NCI-H510A treated with DMSO at 0.1 percent for 48 hours (cell line): ENCODE measurements at regions not wholly inside any gene's neighbourhood (a gene's known extent, or its start where the extent isn't known, plus 50 kb on each side); places are given as distances from the start of the nearest gene placed in this dataset.

Source experiments
- DNase-seq: peaks from one replicate; lab custom pipeline; 2025; lab: John Stamatoyannopoulos, UW

- no peak for DNase-seq
These were observed 149.6 kb upstream of the GULP1 start for GRCh38 chr2:188142088-188142487.

DNA sequence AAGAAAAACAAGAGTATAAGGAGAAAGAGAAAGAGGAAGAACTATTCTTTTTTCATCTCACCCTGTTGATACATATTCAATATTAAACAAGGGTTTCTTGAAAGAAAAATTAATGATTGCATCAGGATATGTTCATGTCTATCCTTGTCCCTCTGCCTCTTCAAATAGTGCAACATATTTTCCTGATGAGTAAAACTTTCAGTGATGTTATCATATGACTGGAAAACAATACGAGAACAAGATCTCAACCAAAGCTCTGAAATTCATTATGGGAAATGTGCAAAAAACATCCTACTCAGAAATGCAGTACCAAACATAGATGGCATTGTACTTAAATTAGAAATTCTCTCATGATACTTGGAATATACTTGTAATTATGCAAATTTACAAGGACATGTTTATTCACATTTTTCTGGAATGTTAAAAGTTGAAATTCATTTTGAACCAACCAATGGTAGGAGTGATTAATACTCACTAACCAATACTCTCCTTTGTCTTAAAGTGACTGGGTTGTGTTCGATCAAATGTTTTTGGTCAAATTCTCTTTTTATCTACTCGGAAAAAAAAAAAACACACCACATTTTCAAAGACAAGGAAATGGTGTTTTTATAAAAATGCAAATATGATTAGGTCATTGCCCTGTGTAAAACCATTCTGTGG is 148.9 kb upstream of the GULP1 start:
- no peak for DNase-seq

GRCh38 chr2:188145885-188146284 is 145.8 kb upstream of the GULP1 start:
- no peak for DNase-seq

DNA sequence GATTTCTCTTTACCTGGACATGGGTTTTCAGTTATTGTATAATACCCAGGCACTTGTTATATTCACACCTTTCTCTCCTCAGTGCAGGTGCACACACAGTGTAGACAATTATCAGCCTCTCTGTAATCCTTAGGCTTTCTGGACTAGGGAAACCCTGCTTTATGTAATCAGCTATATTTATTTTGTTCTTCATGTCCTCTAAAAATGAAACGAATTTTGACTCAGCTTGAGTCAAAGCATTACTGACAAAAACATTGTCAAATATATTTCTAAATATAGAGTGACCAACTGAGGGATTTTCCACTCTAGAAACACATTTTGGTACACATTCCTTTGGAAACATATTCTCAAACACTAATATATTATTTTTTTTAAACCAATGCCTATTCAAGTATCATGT is 144.8 kb upstream of the GULP1 start:
- DNase-seq = peak; percentile 45

DNA sequence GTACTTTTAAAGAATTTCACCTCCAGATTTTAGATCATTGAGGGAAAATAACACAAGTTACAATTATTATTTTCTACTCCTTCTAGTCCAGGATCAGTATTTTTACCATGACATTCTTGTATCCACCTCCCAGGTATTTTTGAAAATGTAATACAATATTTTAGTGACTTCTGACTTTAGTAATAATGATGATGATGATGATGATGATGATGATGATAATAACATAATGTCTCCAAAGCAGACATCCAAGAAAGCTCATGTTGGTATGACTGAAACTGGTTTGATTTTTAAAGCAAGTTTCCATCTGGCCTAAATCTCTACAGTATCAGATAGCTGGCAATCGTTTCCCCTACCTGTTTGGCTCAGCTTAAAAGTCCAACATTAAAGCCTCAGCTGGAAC is 140.0 kb upstream of the GULP1 start:
- DNase-seq = no peak

DNA sequence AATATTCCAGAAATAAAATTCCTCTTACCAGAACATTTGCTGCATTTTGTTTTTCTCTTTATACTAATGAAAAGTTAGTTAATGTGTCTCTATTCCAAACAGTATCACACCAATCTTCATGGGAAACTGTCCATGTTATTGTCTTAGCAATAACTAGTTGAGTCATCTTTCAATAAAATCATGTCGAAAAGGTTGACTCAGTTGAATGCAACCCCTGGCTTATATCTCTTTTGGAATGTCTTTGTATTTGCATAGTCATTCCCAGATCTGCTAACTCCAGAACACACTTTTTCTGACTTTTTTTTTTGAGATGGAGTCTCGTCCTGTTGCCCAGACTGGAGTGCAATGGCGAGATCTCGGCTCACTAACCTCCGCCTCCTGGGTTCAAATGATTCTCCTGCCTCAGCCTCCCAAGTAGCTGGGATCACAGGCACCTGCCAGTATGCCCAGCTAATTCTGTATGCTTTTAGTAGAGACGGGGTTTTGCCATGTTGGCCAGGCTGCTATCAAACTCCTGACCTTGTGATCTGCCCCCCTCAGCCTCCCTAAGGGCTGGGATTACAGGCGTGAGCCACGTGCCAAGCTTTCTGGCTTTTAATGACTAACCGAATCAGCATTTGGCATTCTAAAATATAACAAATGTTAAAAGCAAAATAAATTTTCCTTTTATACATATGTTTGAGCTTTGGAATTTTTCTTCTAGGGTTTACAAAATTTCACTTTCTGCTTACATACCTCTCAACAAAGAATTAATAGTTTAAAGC is 133.2 kb upstream of the GULP1 start:
- no peak for DNase-seq

DNA sequence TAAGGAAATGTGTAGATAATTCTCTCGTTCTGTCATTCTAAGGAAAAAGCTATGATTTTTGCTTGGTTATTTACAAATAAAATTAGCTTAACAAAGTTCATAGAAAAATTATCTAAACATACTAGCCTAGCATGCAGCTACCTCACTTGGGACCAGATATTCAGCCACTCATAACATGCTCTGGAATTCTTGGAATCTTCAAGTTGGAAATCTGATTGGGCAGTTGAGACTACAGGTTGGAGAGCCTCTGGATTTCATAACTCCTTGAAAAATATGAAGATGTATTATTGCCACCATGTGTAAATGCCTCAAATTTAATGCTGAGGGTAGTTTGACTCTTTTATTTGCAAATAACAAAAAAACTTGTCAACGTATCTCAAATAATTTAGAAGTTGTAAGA is 132.2 kb upstream of the GULP1 start:
- DNase-seq = no peak

- DNase-seq = no peak
These were observed 121.3 kb upstream of the GULP1 start for GRCh38 chr2:188170356-188170755.

DNA sequence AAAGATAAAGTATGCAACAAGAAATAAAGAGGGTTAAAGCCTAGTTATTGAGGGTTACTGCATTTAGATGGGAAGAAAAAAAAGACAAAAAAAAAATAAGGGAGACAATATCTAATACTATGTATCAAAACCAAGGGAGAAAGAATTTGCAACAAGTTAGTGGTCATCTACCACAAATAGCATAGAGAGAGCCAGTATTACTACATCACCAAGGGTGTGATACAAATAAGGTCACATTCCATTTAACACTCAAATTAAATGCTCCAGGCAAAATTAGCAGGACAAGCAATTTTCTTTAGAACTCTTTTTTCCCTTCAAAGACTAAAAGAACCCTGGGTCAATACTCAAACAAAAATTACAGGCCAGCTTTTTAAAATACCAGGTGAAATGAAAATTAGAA is 115.1 kb upstream of the GULP1 start:
- DNase-seq = no peak

GRCh38 chr2:188181067-188181838 is 110.4 kb upstream of the GULP1 start:
- no peak for DNase-seq

DNA sequence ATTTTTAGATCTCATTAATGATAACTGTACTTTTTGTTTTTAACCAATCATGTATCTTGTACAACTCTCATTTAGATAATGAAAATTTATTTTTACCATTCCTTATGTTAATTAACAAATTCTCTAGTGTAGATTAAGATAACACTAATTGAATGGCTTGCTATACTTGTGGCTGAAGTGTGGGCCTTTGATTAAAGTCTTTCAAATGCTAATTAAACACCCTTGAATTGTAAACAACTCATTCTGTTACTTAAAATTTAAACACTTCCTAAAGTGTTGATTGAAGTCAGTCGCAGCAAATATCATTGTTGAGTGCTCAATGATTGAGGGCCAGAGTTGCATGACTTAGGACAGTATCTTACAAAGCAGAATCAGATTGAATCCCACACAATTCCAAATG is 109.8 kb upstream of the GULP1 start:
- DNase-seq = no peak

DNA sequence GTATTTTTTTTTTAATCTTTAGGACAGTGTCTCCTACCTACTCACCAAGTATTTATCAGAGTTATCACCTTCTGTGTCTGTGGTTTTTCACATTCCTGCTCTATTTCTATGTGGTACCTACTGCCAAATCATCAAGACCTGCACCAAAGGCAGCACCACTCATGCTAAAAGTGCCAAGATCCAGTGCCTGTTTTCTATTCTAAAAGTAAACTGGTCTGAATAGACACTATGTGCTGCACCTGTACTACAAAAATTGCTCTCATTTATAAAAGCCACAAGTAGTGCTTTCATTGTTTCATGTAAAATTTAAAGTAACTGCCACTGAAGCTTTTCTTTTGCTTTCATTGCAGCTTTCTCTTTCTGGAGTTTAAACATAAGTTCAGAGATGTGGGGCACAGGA is 103.9 kb upstream of the GULP1 start:
- DNase-seq = no peak

GRCh38 chr2:188189356-188189755 is 102.3 kb upstream of the GULP1 start:
- DNase-seq = no peak

GRCh38 chr2:188193230-188193629 is 98.4 kb upstream of the GULP1 start:
- DNase-seq = no peak

- no peak for DNase-seq
These were observed 95.2 kb upstream of the GULP1 start for GRCh38 chr2:188196343-188197008.

- no peak for DNase-seq
These were observed 92.0 kb upstream of the GULP1 start for GRCh38 chr2:188199716-188200128.

GRCh38 chr2:188201639-188202038 is 90.0 kb upstream of the GULP1 start:
- no peak for DNase-seq

DNA sequence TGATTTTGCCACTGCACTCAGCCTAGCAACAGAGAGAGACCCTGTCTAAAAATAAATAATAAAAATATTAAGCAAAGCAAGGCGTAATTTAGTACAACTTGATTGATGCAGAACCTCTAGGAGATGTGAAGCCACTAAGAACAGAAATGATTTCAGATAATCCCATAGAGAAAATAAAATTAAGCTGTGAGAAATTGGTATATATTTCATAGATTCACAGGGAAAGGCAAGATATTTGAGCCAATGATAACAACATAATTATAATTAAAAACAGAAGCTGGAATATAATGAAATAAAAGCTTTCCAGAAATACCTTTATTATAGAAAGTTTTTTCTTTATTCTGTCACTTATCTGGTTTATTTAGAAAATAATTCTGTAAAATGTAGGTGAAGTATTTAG is 88.9 kb upstream of the GULP1 start:
- no peak for DNase-seq

- DNase-seq = no peak
These were observed 87.9 kb upstream of the GULP1 start for GRCh38 chr2:188203776-188204175.

DNA sequence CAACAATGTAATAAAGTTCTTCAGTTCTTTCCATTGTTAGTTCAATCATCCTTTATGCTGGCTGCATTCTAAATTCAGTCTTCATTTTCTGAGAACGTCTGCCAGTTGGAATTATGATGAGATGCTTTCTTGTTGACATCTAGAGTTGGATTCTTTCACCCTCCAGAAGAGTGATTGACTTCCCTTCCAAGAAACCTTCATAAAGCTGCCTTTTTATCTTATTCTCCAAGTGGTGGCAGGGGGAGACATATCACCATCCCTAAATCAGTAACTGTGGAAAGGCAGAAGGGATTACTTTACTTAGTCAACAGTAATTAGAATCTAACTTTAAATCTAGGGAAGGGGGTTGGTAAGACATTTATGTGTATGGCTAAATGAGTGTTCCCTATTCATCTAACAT is 86.8 kb upstream of the GULP1 start:
- DNase-seq = no peak

DNA sequence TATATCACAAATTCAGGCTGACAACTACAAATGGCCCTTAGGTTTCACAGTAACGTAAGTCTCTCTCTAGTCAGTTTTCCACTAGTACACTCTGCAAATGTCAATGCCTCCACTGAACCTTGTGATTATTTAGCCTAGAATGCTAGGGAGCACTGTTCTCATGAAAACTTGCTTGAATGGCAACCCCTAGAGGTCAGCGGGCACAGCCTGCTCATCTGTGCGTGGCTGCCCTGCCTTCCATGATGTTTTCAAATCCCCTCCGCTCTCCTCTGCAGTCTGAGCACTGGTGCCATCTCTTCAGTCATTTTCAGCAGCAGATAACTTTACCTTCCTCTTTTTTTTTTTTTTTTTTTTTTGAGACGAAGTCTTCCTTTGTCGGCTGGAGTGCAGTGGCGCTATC is 84.1 kb upstream of the GULP1 start:
- no peak for DNase-seq

DNA sequence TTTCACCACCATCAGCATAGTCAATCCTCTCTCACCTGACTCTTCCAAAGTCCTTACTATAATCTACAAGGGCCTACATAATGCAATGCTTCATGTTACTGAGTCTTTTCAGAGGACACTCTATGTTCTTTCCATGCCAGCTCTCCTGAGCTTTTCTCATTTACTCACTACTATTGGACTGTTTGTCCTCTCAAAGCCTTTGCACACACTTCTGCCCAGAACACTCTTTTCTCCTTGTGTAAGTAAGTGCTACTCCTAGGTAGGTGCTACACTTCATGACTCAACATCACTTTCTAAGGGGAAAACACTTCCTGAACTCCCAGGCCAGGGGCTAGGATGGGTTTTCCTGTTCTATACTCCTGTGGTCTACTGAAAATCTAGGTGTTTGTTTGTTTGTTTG is 82.5 kb upstream of the GULP1 start:
- no peak for DNase-seq

GRCh38 chr2:188217264-188217663 is 74.4 kb upstream of the GULP1 start:
- DNase-seq = no peak
